ENCODE measurements at regions not wholly inside any gene's neighbourhood (a gene's known extent, or its start where the extent isn't known, plus 50 kb on each side); places are given as distances from the start of the nearest gene placed in this dataset.

GRCh38 chr1:220971221-220971620 lies 92.0 kb downstream of the HLX start:
- H3K27me3 ChIP-seq (ENCODE audit: control insufficient read depth in 3 of 3, insufficient read depth in 3 of 3, low read length in 3 of 3) = no peaks in the 10 kb centered on the region
- H3K9me3 ChIP-seq (ENCODE audit: control insufficient read depth in 2 of 2, insufficient read depth in 1 of 2, low read depth in 1 of 2, low read length in 1 of 2) = no peaks in the 10 kb centered on the region
- no peaks in the 10 kb centered on the region for H3K36me3 ChIP-seq (ENCODE audit: control insufficient read depth in 3 of 3, insufficient read depth in 2 of 3, low read depth in 1 of 3, low read length in 3 of 3)
- 75 to 89% (median 81%) methylated on average over 5 of the region's 5 CpGs for WGBS, 3 donors
- no peak overlapping the region for H3K27ac ChIP-seq (ENCODE audit: low read depth in 1 of 3, low read length in 2 of 3)
- DNase-seq (no peak), FAIRE-seq (no peak)
- no peaks in the 10 kb centered on the region for H3K4me1 ChIP-seq (ENCODE audit: control insufficient read depth in 3 of 3, insufficient read depth in 2 of 3, low read depth in 1 of 3, low read length in 2 of 3)
- no peak overlapping the region for H3K4me3 ChIP-seq (ENCODE audit: low read depth in 1 of 3, low read length in 3 of 3)

GRCh38 chr1:220974431-220974830 lies 95.2 kb downstream of the HLX start:
- 25 to 60% (median 48%) methylated on average over 1 of the region's 1 CpG for WGBS, 3 donors
- FAIRE-seq (no peak), DNase-seq (no peak)
- no peaks in the 10 kb centered on the region for H3K4me1 ChIP-seq (ENCODE audit: control insufficient read depth in 3 of 3, insufficient read depth in 2 of 3, low read depth in 1 of 3, low read length in 2 of 3)
- H3K4me3 ChIP-seq (ENCODE audit: low read depth in 1 of 3, low read length in 3 of 3) = no peak overlapping the region
- no peak overlapping the region for H3K27ac ChIP-seq (ENCODE audit: low read depth in 1 of 3, low read length in 2 of 3)
- H3K27me3 ChIP-seq (ENCODE audit: control insufficient read depth in 3 of 3, insufficient read depth in 3 of 3, low read length in 3 of 3) = no peaks in the 10 kb centered on the region
- no peaks in the 10 kb centered on the region for H3K9me3 ChIP-seq (ENCODE audit: control insufficient read depth in 2 of 2, insufficient read depth in 1 of 2, low read depth in 1 of 2, low read length in 1 of 2)
- H3K36me3 ChIP-seq (ENCODE audit: control insufficient read depth in 3 of 3, insufficient read depth in 2 of 3, low read depth in 1 of 3, low read length in 3 of 3) = no peaks in the 10 kb centered on the region

GRCh38 chr1:220976390-220976789 lies 97.1 kb downstream of the HLX start:
- DNase-seq (no peak), FAIRE-seq (no peak)
- H3K27me3 ChIP-seq (ENCODE audit: control insufficient read depth in 3 of 3, insufficient read depth in 3 of 3, low read length in 3 of 3) = no peaks in the 10 kb centered on the region
- H3K4me1 ChIP-seq (ENCODE audit: control insufficient read depth in 3 of 3, insufficient read depth in 2 of 3, low read depth in 1 of 3, low read length in 2 of 3) = no peaks in the 10 kb centered on the region
- H3K9me3 ChIP-seq (ENCODE audit: control insufficient read depth in 2 of 2, insufficient read depth in 1 of 2, low read depth in 1 of 2, low read length in 1 of 2) = no peaks in the 10 kb centered on the region
- H3K36me3 ChIP-seq (ENCODE audit: control insufficient read depth in 3 of 3, insufficient read depth in 2 of 3, low read depth in 1 of 3, low read length in 3 of 3) = no peaks in the 10 kb centered on the region
- WGBS, 3 donors = 27 to 34% (median 34%) methylated on average over 3 of the region's 3 CpGs
- H3K27ac ChIP-seq (ENCODE audit: low read depth in 1 of 3, low read length in 2 of 3) = no peak overlapping the region
- H3K4me3 ChIP-seq (ENCODE audit: low read depth in 1 of 3, low read length in 3 of 3) = no peak overlapping the region

- 69 to 79% (median 75%) methylated on average over 3 of the region's 3 CpGs for WGBS, 3 donors
- Histone ChIP-seq H3K9me3 (ENCODE audit: control insufficient read depth in 2 of 2, insufficient read depth in 1 of 2, low read depth in 1 of 2, low read length in 1 of 2) (no peaks in the 10 kb centered on the region), H3K4me1 (ENCODE audit: control insufficient read depth in 3 of 3, insufficient read depth in 2 of 3, low read depth in 1 of 3, low read length in 2 of 3) (no peaks in the 10 kb centered on the region), H3K4me3 (ENCODE audit: low read depth in 1 of 3, low read length in 3 of 3) (no peak overlapping the region), H3K36me3 (ENCODE audit: control insufficient read depth in 3 of 3, insufficient read depth in 2 of 3, low read depth in 1 of 3, low read length in 3 of 3) (no peaks in the 10 kb centered on the region), H3K27me3 (ENCODE audit: control insufficient read depth in 3 of 3, insufficient read depth in 3 of 3, low read length in 3 of 3) (no peaks in the 10 kb centered on the region), H3K27ac (ENCODE audit: low read depth in 1 of 3, low read length in 2 of 3) (no peak overlapping the region)
- no peak for DNase-seq
- FAIRE-seq = no peak
These were observed 100.1 kb downstream of the HLX start for GRCh38 chr1:220979371-220979770.

GRCh38 chr1:220982686-220983085 lies 103.4 kb downstream of the HLX start:
- H3K4me3 ChIP-seq (ENCODE audit: low read depth in 1 of 3, low read length in 3 of 3) = no peak overlapping the region
- 82 to 87% (median 85%) methylated on average over 10 of the region's 10 CpGs for WGBS, 3 donors
- no peak overlapping the region for H3K27ac ChIP-seq (ENCODE audit: low read depth in 1 of 3, low read length in 2 of 3)
- DNase-seq (no peak), FAIRE-seq (no peak)
- H3K36me3 ChIP-seq (ENCODE audit: control insufficient read depth in 3 of 3, insufficient read depth in 2 of 3, low read depth in 1 of 3, low read length in 3 of 3) = no peaks in the 10 kb centered on the region
- H3K4me1 ChIP-seq (ENCODE audit: control insufficient read depth in 3 of 3, insufficient read depth in 2 of 3, low read depth in 1 of 3, low read length in 2 of 3) = no peaks in the 10 kb centered on the region
- H3K9me3 ChIP-seq (ENCODE audit: control insufficient read depth in 2 of 2, insufficient read depth in 1 of 2, low read depth in 1 of 2, low read length in 1 of 2) = no peaks in the 10 kb centered on the region
- H3K27me3 ChIP-seq (ENCODE audit: control insufficient read depth in 3 of 3, insufficient read depth in 3 of 3, low read length in 3 of 3) = no peaks in the 10 kb centered on the region

- Histone ChIP-seq H3K36me3 (ENCODE audit: control insufficient read depth in 3 of 3, insufficient read depth in 2 of 3, low read depth in 1 of 3, low read length in 3 of 3) (no peaks in the 10 kb centered on the region), H3K9me3 (ENCODE audit: control insufficient read depth in 2 of 2, insufficient read depth in 1 of 2, low read depth in 1 of 2, low read length in 1 of 2) (no peaks in the 10 kb centered on the region), H3K27ac (ENCODE audit: low read depth in 1 of 3, low read length in 2 of 3) (no peak overlapping the region), H3K4me1 (ENCODE audit: control insufficient read depth in 3 of 3, insufficient read depth in 2 of 3, low read depth in 1 of 3, low read length in 2 of 3) (no peaks in the 10 kb centered on the region), H3K27me3 (ENCODE audit: control insufficient read depth in 3 of 3, insufficient read depth in 3 of 3, low read length in 3 of 3) (no peaks in the 10 kb centered on the region), H3K4me3 (ENCODE audit: low read depth in 1 of 3, low read length in 3 of 3) (no peak overlapping the region)
- WGBS, 3 donors = 49 to 69% (median 57%) methylated on average over 19 of the region's 19 CpGs
- DNase-seq (no peak), FAIRE-seq (no peak)
These were observed 104.8 kb downstream of the HLX start for GRCh38 chr1:220983877-220984635.

GRCh38 chr1:220990427-220991339 lies 111.4 kb downstream of the HLX start:
- H3K4me1 ChIP-seq (ENCODE audit: control insufficient read depth in 3 of 3, insufficient read depth in 2 of 3, low read depth in 1 of 3, low read length in 2 of 3) = no peaks in the 10 kb centered on the region
- 27 to 58% (median 40%) methylated on average over 2 of the region's 2 CpGs for WGBS, 3 donors
- H3K36me3 ChIP-seq (ENCODE audit: control insufficient read depth in 3 of 3, insufficient read depth in 2 of 3, low read depth in 1 of 3, low read length in 3 of 3) = no peaks in the 10 kb centered on the region
- no peak for DNase-seq
- peaks cover 0 to 10% (median 0%) of the 10 kb centered on the region in 3 donors for H3K27me3 ChIP-seq (ENCODE audit: control insufficient read depth in 3 of 3, insufficient read depth in 3 of 3, low read length in 3 of 3)
- FAIRE-seq = no peak
- H3K4me3 ChIP-seq (ENCODE audit: low read depth in 1 of 3, low read length in 3 of 3) = no peak overlapping the region
- no peak overlapping the region for H3K27ac ChIP-seq (ENCODE audit: low read depth in 1 of 3, low read length in 2 of 3)
- H3K9me3 ChIP-seq (ENCODE audit: control insufficient read depth in 2 of 2, insufficient read depth in 1 of 2, low read depth in 1 of 2, low read length in 1 of 2) = no peaks in the 10 kb centered on the region

DNA sequence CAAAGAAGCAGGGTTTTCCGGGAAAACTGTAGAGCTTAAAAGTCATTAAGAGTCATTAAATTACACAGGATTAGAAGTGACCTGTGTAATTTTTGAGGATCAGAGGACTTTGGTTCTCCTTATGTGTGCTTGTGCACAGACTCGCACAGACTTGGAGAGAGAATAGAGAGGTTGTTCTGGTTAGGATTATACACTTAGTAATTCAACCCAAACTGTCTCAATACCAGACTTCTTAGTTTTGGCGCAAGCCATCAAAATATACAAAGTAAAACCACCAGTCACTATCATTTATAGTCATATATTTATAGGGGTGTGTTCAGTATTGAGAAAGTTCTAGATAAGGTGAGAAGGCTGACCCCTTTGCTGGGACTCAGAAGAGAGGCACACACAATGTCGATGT lies 112.3 kb downstream of the HLX start:
- H3K36me3 ChIP-seq (ENCODE audit: control insufficient read depth in 3 of 3, insufficient read depth in 2 of 3, low read depth in 1 of 3, low read length in 3 of 3) = no peaks in the 10 kb centered on the region
- no peak overlapping the region for H3K4me3 ChIP-seq (ENCODE audit: low read depth in 1 of 3, low read length in 3 of 3)
- WGBS, 3 donors = 53 to 70% (median 59%) methylated on average over 4 of the region's 4 CpGs
- FAIRE-seq (no peak), DNase-seq (no peak)
- no peak overlapping the region for H3K27ac ChIP-seq (ENCODE audit: low read depth in 1 of 3, low read length in 2 of 3)
- H3K9me3 ChIP-seq (ENCODE audit: control insufficient read depth in 2 of 2, insufficient read depth in 1 of 2, low read depth in 1 of 2, low read length in 1 of 2) = no peaks in the 10 kb centered on the region
- H3K27me3 ChIP-seq (ENCODE audit: control insufficient read depth in 3 of 3, insufficient read depth in 3 of 3, low read length in 3 of 3) = peaks cover 0 to 10% (median 0%) of the 10 kb centered on the region in 3 donors
- H3K4me1 ChIP-seq (ENCODE audit: control insufficient read depth in 3 of 3, insufficient read depth in 2 of 3, low read depth in 1 of 3, low read length in 2 of 3) = no peaks in the 10 kb centered on the region
